ENCODE measurements at regions not wholly inside any gene's neighbourhood (a gene's known extent, or its start where the extent isn't known, plus 50 kb on each side); places are given as distances from the start of the nearest gene placed in this dataset.
"Not testable (repeated sequence)": the region's sequence is repeated elsewhere in the genome, so short reads cannot be mapped to it uniquely, and the experiment has no call there.

DNA sequence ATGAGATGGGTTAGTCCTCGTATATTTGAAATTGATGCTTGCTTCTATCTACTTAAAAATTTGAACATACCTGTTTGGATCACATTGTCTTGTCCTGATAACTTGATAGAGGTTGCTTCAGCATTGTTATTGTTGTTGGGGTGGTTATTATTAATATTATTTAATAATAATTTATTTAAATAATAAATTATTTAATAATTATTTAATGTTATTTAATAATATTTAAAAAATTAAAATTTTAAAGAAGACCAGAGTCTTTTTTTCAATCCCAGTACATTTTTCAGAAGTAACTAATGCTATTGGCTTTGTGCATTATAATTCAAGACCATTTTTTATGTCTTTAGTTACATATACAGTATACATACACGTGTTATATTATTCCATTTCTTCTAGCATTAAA is 116.6 kb upstream of the DUSP22 start:
- H3K9me3 ChIP-seq: no peaks in the 10 kb centered on the region
- H3K36me3 ChIP-seq: no peaks in the 10 kb centered on the region
- no peak for DNase-seq
- no peak overlapping the region for H3K27ac ChIP-seq
- no peaks in the 10 kb centered on the region for H3K27me3 ChIP-seq
- no peak overlapping the region for H3K4me3 ChIP-seq
- intact Hi-C loops (cut with DNase I): no loop called here
- no peak overlapping the region for H3K9ac ChIP-seq (ENCODE audit: low read depth in 2 of 2, low read length in 2 of 2)
- H3K4me1 ChIP-seq: no peaks in the 10 kb centered on the region
- TF ChIP-seq, protein P1, sequence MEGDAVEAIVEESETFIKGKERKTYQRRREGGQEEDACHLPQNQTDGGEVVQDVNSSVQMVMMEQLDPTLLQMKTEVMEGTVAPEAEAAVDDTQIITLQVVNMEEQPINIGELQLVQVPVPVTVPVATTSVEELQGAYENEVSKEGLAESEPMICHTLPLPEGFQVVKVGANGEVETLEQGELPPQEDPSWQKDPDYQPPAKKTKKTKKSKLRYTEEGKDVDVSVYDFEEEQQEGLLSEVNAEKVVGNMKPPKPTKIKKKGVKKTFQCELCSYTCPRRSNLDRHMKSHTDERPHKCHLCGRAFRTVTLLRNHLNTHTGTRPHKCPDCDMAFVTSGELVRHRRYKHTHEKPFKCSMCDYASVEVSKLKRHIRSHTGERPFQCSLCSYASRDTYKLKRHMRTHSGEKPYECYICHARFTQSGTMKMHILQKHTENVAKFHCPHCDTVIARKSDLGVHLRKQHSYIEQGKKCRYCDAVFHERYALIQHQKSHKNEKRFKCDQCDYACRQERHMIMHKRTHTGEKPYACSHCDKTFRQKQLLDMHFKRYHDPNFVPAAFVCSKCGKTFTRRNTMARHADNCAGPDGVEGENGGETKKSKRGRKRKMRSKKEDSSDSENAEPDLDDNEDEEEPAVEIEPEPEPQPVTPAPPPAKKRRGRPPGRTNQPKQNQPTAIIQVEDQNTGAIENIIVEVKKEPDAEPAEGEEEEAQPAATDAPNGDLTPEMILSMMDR (IDR thresholded peaks at IDR 0.05): no peak

DNA sequence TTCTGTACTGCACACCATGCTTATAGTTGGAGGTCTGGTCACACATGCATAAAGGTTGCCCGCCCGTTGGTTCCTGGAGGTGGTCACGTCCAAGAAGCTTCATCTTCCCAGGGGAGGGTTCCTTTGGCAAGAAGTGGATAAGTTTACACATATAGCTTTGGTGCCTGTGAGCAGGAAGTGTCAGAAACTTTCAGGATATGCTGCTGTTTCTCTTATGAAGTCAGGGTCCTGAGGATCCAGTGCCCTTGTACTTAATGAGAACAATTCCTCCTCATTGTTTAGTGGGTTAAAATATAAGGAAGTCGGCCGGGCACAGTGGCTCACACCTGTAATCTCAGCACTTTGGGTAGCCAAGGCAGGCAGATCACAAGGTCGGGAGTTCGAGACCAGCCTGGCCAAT is 115.5 kb upstream of the DUSP22 start:
- Histone ChIP-seq H3K36me3 (no peaks in the 10 kb centered on the region), H3K27ac (no peak overlapping the region), H3K4me3 (no peak overlapping the region), H3K4me1 (no peaks in the 10 kb centered on the region), H3K27me3 (no peaks in the 10 kb centered on the region), H3K9ac (ENCODE audit: low read depth in 2 of 2, low read length in 2 of 2) (no peak overlapping the region), H3K9me3 (no peaks in the 10 kb centered on the region)
- intact Hi-C loops (cut with DNase I): no loop called here
- TF ChIP-seq, protein P1 (IDR thresholded peaks at IDR 0.05): no peak
- no peak for DNase-seq

DNA sequence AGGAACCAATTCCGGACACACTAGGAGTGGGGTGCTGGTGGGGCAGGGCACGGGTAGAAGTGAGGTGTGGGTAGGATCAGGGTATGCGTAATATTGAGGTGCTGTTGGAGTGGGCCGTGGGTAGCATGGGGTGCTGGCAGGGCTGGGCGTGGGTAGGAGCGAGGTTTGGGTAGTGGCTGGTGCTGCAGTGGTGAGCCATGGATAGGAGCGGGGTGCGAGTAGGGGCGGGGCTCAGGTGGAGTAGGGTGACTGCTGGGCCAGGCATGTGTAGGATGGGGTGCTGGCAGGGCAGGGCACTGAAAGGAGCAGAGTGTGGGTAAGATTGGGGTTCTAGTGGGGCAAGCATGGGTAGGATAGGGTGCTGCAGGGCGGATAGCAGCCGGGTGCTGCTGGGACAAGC is 114.2 kb upstream of the DUSP22 start:
- Histone ChIP-seq H3K4me1 (no peaks in the 10 kb centered on the region), H3K9me3 (no peaks in the 10 kb centered on the region), H3K27me3 (no peaks in the 10 kb centered on the region), H3K27ac (no peak overlapping the region), H3K4me3 (no peak overlapping the region), H3K36me3 (no peaks in the 10 kb centered on the region), H3K9ac (ENCODE audit: low read depth in 2 of 2, low read length in 2 of 2) (no peak overlapping the region)
- intact Hi-C loops (cut with DNase I): no loop called here
- TF ChIP-seq, protein P1 (IDR thresholded peaks at IDR 0.05): no peak
- DNase-seq: peak; percentile 7

DNA sequence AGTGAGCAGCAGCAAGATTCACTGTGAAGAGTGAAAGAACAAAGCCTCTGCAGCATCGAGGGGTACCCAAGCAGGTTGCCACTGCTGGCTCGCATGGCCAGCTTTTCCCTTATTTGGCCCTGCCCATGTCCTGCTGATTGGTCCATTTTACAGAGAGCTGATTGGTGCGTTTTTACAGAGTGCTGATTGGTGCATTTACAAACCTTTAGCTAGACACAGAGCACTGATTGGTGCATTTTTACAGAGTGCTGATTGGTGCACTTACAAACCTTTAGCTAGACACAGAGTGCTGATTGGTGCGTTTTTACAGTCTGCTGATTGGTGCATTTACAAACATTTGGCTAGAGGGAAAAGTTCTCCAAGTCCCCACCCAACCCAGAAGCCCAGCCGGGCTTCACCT is 113.4 kb upstream of the DUSP22 start:
- H3K4me3 ChIP-seq; H3K4me1 ChIP-seq; H3K9ac ChIP-seq (ENCODE audit: low read depth in 2 of 2, low read length in 2 of 2); H3K27ac ChIP-seq; DNase-seq; H3K9me3 ChIP-seq; intact Hi-C loops (cut with DNase I); H3K36me3 ChIP-seq; H3K27me3 ChIP-seq: not testable (repeated sequence)

DNA sequence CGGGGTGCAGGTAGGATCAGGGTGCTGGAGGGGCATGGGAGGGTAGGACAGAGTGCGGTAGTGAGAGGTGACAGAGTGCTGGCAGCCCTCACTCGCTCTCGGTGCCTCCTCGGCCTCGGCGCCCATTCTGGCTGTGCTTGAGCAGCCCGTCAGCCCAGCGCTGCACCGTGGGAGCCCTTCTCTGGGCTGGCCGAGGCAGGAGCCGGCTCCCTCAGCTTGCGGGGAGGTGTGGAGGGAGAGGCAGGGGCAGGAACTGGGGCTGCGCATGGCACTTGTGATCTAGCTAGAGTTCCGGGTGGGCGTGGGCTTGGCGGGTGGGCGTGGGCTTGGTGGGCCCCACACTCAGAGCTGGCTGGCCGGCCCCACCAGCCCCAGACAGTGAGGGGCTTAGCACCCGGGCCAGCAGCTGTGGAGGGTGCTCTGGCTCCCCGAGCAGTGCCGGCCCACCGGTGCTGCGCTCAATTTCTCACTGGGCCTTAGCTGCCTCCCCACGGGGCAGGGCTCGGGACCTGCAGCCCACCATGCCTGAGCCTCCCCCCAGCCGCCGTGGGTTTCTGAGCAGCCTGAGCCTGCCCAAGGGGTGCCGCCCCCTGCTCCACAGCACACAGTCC is 112.8 kb upstream of the DUSP22 start:
- Histone ChIP-seq H3K36me3 (no peaks in the 10 kb centered on the region), H3K9ac (ENCODE audit: low read depth in 2 of 2, low read length in 2 of 2) (no peak overlapping the region), H3K27me3 (no peaks in the 10 kb centered on the region), H3K4me1 (no peaks in the 10 kb centered on the region), H3K4me3 (no peak overlapping the region), H3K9me3 (no peaks in the 10 kb centered on the region), H3K27ac (no peak overlapping the region)
- intact Hi-C loops (cut with DNase I): no loop called here
- TF ChIP-seq, protein P1 (IDR thresholded peaks at IDR 0.05): no peak
- peak; percentile 6 for DNase-seq

DNA sequence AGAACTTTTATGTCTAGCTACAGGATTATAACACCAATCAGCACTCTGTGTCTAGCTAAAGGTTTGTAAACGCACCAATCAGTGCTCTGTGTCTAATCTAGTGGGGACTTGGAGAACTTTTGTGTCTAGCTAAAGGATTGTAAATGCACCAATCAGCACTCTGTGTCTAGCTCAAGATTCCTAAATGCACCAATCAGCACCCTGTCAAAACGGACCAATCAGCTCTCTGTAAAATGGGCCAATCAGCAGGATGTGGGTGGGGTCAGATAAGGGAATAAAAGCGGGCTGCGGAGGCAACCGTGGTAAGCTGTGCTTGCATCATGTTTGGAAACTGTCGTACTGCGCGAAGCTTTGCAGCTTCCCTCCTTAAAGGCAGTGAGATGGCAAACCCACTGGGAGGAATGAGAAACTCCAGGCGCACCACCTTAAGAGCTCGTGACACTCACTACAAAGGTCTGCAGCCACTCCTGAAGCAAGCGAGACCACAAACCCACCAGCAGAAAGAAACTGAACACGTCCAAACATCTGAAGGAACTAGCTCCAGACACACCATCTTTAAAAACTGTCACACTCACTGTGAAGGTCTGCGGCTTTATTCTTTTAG is 112.1 kb upstream of the DUSP22 start:
- H3K36me3 ChIP-seq; H3K4me3 ChIP-seq; H3K9me3 ChIP-seq; H3K27ac ChIP-seq; H3K27me3 ChIP-seq; H3K9ac ChIP-seq (ENCODE audit: low read depth in 2 of 2, low read length in 2 of 2); intact Hi-C loops (cut with DNase I); H3K4me1 ChIP-seq: not testable (repeated sequence)
- peak; percentile 5 for DNase-seq

Data from colonic mucosa (tissue), 4 donors.